HUDEP-2 (cell line): ENCODE measurements at regions not wholly inside any gene's neighbourhood (a gene's known extent, or its start where the extent isn't known, plus 50 kb on each side); places are given as distances from the start of the nearest gene placed in this dataset.
"Not testable (repeated sequence)": the region's sequence is repeated elsewhere in the genome, so short reads cannot be mapped to it uniquely, and the experiment has no call there.

Experiments
- DNase-seq, 76 experiments: peaks; one replicate each; lab custom pipeline; 2025; ENCODE audit not compliant: unreplicated experiment in 76 of 76; lab: John Stamatoyannopoulos, UW

DNA sequence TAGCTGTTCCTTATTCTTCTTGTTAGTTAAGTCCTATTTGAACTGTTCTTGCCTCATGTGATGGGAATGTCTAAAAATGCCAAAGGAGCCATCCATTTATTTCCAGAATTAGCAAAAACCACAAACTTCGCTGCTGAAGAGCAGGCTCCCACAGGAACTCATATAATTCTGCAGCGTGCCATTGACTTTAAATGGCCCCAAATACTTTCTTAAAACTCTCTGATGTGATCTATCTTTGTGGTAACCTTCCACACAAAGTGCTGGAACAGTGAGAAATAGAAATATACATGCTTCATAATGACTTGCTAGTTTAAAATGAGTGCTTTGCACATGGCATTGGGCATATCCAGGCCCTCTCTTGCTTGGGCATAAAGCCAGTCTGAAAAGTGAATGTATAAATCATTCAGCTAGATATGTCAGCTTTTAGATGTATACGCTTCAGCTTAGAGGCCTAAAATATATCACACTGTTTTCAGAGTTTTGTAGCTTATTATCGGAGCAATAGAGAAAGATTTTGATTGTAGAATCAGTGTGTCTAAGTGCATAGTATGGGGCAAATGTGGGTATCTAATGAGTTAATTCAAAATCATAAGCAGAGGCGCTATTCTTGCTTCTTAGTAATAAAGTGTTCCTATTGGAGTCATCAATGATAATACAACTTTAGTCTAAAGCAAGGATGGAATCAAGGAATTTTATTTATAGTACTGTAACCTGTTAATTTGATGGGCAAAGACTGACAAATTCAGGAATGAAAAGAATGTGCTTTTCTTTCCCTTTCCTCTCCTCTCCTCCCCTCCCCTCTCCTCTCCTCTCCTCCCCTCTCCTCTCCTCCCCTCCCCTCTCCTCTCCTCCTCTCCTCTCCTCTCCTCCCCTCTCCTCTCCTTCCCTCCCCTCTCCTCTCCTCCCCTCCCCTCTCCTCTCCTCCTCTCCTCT lies 392.2 kb upstream of the ZFP42 start:
- DNase-seq = no peak

DNA sequence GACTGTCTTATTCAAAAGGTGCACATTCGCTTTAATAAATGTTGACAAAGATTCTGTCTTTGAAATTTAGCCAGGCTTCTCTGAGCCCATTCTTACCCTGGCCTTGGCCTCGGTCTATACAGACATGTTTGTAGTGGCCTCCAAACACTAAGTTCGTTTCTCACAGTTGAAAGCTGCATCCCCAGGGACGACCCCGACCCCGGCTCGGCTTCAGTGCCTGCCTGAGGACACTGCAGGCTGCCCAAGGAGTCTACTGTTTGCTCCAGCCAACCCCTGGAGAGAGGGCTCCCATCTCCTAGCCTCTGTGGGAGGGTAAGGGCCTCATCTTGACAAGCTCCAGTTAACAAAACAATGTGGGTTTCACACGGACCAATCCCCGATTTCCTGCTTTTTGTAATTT lies 390.6 kb upstream of the ZFP42 start:
- no peak for DNase-seq

DNA sequence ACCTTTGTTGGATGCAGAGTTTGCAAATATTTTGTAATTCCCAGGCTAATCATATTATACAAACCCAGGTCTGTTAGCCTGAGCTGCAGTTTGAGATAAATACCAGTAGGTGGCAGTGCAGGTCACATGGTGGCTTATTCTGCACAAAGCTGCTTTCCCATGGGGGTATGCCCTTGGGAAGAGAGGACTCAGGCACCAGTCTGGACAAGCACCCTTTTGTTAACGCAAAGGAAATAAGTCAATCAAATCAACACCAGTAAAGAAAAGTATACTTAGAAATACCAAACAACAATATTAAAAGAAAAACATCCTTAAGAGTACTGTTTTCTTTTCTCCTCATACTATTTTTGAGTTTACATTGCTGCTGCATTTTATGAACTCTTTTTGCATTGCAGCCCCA lies 389.0 kb upstream of the ZFP42 start:
- peak in 16 of 76 experiments; percentile 0 to 39 (median 2) for DNase-seq

DNA sequence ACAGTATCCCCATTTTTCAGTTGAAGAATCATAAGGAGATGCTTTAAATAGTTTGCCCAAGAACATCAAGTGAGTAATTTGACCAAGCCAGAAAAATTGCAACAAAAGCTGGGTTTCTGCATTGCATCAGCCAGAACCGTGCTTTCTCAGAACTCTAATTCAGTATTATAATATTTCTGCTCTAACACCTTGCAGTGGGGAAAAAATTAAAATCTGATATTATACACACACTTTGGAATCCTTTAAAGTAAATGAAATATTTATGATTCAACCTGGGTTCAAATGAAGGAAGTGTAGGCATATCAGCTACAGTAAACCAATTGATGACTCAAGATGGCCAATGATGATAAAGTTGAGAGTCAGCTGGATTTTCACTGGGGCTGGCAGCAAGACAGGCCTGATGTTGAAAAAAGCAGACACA lies 387.6 kb upstream of the ZFP42 start:
- DNase-seq = no peak

DNA sequence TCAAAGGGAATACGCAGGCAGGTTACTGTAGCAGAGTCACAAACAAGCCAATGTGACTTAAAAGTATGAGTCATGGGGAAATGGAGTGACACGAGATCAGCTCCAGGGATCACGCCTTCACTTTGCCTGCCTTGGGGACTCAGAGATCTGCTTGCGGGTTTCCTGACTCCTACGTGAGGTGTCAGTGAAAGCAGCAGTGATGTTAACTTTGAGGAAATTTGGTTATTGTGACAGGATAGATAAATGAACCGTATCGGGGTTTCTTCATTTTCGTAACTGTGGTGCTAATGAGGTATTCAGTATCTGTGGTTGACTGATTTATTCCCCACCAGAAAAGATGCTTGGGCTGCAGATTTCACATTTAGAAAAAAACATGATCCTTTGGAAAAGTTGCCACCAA lies 383.3 kb upstream of the ZFP42 start:
- DNase-seq = peak in 1 of 76 experiments; percentile 1

DNA sequence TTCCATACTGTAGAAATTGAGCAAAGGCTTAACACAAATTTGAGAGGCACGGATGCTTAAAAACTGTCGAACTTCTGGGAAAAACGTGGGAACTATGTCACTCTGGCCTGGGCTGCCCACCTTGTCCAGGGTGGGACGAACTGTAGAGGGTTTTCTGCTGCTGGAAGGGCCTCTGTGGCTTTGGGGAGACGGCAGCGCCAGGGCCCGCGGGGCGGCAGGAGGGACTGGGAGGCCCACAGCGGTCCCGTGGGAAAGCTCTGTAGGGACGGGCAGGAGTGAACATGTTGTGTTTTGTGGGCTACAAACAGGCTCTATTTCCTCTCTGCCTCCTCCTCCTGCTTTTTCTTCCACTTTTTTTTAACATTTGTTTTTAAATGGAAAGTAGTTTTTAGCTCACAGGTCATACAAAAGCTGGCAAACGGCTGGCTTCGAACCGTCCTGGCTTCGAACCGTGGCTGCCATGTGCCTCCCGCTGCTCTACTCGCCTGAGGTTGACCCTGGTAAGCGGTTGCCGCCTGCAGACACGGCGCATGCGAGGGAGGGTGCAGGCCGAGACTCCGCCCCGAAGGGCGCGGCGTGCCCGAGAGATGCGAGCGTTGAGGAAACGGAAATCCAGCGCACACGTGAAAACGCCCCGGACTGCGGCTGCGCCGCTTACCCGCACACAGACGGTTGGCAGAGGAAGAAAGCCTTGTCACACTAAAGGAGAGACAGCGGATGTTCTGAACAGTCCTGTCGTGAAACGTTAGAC lies 382.3 kb upstream of the ZFP42 start:
- DNase-seq = no peak

DNA sequence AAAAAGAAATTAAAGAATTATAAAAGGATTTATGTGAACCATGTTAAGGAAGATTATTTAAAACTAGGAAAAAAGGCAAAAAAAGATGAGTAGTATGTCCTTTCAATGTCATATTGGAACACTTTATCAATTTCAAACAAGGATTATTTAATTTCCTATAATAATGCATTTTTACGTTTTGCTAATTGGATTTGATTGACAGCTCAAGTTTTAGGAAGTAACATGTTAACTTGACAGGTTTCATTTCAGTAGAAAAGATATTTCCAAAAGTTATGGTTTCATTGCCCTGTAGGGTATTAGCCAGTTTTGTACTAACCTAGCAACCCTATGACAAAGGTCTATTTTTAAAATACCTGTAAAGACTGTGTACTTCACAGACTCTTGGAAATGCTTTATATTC lies 379.6 kb upstream of the ZFP42 start:
- DNase-seq = no peak

DNA sequence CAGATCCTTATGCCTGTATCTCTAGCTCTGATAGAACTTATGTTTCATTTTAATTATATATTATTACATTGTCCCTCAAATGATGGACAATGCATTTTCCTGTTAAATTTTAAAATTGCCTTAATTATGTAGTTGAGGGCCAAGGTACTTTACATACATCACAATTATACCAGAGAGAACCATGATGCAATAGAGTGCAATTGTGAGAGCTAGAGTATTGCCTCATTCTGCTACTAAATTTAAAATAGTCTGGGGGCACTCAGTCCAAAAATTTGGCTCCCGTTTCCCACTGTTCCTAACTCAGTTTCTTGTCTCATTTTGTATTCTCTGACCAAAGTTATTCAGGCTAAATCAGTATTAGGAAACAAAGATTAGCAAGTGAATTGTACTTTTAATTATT lies 378.5 kb upstream of the ZFP42 start:
- no peak for DNase-seq

DNA sequence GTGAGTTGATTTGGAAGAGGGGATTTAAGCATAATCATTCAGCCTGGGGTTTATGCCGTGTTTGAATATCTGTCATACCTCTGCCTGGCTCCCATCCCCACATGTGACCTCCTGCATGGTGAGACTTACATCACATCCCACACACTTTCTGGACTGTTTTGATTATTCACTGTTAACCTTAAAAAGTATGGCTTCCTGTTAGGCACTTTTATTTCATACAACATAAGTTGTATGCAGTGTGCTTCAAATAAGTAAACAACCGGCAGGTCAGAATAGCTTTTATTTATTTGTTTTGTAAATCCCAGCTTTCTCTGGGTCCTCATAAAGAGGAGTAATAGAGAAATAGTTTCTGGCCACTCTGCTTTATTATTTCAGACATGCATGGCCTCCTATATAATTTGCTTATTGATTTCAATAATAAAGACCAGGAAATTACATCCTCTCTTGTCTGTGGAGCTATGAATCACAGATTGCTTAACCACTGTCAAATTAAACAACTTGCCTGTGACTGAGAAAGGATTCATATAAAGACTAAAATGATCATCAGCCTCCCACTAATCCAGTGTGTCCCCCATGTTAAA lies 376.8 kb upstream of the ZFP42 start:
- DNase-seq = no peak

DNA sequence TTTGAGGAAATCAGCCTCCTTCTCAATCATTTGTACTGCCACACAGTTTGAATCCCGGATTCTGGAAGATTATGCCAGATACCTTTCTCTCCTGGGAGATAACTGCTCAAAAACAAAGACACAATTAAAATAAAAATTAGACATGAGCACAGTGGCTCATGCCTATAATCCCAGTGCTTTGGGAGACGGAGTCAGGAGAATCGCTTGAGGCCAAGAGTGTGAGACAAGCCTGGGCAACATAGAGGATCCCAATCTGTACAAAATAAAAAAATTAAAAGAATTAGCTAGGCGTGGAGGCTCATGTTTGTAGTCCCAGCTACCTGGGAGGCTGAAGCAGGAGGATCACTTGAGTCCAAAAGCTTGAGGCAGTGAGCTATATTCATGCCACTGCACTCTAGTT lies 376.3 kb upstream of the ZFP42 start:
- no peak for DNase-seq

DNA sequence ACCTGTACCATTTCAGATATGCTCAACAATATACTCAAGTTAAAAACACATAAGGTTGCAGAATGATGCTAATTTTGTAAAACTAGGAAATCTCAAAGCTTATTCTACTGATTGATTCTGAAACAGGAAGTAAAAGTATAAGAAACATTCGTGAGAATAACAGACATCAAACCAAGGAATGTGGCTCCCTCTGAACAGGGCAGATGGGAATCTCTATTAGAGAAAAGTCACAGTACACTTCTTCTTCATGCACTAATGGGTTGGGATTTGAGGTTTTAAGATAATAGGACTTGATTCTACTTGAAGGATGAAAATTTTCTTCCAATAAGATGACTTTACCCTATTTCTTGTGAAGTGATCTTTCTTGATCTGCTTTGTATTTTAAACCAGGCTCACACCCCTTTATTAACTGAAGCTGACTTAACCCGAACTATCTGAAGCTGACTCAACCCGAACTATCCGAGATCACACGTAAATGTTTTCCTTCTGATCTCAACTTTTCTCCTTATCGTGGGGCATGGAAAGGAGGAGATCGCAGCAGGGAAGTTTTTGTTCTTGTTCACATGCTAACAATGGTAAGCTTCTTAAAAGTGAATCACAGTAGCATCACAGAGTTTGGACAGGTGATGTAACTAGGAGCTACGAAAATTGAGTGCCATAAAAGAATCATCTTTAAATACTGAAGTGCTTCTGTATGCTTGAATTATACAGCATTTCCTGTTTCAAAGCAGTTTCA lies 363.1 kb upstream of the ZFP42 start:
- DNase-seq = no peak

DNA sequence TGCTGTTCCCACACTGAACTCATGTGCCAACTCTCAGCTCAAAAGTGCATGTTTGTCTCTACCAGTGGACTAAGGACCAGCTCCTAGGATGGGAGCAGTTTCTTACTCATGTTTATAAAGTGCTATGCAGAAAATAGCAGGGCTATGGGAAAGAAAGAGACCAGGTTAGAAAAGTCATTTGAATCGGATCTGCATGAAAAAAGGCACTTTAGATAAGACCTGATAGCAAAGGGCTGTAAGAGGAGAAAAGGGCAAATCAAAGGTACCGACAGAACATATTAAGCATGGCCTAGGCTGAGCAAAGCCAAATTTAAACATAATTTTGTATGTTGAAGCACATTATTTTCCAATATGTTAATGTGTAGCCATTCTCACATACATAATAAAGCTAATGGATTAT lies 362.3 kb upstream of the ZFP42 start:
- no peak for DNase-seq

DNA sequence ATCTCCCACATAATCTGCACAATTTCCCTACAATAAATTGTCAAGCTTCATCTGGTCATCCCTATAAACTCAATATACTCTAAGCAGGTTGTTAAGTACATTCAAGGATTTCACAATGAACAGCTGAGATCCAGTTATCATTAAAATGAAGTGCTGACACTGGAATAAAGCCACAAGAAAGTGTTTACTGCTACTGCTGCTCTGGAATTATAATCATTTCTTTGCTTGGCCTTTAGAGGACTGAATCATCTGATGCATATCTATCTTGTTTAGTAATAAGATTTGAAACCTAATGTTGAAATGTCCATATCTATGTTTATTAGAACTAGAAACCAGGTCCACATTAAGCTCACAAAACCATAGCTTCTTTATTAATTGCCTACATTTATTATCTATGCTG lies 338.6 kb upstream of the ZFP42 start:
- DNase-seq = no peak

DNA sequence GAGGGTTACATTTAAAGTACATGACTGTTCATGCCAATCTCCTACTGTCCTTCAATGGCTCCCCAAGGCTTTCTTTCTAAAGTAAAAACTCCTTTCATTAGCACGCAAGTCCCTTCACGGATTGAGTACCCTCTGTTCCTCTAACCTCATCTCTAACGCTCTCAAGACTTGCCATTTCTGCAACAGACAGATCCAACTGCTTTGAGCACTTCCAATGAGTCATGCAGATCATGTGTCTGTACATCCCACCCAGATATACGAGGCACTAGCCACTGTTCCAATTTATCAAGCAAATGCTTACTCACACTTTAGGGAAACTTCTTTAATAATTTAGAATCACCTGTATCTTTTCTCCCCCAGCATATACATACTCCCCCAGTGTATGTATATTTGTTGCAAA lies 332.5 kb upstream of the ZFP42 start:
- DNase-seq = no peak

DNA sequence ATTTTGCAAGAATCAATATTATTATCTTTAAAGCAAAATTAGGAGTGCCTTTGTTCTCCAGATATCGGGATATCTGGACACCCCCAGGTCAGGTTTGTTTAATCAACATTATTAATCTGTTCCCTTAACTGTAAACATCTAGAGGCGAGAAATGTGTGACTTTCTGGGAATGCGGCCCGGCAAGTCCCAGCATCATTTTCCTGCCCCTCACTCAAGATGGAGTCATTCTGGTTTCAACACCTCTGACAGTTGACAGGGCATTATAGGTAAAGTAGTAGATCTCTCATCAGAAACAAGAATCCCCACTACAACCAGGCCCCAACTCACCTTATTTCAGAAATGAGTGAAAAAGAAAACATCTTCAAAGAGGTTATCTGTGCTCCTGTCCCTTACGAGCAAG lies 331.6 kb upstream of the ZFP42 start:
- DNase-seq = no peak

DNA sequence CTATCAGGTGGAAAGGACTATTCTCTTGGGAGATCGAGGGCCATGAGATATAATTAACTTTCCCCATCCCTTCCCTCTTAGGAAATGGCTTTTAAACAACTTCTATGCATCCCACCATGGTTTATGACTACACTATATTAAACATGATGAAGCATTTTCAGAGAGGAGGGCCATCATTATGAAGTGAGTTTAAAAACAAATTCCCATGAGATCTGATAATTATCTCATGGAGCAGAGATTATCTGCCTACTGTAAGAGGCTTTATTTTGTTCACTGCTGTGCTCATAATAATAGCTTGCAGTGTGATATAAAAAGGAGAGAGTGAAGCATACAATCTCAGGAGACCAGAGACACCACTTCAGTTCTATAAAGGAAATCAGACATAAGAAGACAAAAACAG lies 330.5 kb upstream of the ZFP42 start:
- DNase-seq = no peak

DNA sequence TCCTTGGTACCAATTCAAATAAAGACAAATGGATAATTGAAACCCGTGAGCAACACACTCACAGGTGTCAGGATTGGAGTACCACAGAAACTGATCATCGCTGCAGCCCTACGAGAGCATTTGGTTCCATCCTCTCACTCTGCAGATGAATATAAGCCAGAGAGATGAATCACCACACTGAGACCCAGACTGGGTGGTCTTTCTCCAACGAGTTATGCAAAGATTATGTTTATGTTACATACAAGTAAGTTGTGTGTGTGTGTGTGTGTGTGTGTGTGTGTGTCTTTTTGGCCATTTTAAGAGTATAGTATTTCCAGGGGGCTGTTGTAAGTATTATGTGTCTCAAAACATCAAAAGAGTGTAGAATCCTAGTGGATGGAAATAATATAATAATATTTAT lies 329.5 kb upstream of the ZFP42 start:
- no peak for DNase-seq

DNA sequence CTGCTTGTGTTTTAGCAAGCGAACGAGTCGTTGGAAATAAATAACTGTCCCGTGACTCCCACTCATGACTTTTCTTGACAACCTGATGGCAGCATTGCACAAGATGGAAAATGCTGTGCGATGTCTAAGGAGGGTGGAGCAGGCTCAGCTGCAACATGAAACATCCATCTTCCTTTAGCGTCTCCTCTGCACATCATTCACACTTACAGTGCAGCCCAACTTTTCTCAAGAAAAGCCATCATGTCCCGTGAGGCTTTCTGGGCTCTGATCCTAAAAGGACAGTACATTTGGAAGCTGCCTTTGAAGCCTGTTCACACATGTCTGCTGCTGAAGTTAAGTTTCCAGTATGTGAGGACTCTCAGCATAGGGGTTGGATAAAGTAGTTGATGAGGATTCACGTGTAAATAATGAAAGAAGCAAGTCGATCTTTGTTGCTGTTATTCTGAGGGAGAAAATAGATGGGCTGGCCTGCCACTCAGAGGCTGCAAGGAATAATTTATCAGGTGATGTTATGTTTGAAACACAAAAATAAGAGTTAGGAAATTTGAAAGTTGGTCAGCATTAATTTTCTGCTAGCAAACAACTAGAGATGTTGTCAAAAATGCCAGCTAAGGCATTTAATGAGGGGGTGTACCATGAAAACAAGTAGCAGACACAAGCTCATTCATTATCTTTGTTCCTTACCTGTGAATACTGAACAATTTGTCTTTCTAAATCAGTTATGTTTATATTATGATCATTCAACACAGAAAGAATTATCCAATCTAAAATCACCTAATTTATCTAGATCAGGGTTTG lies 328.7 kb upstream of the ZFP42 start:
- DNase-seq = no peak

DNA sequence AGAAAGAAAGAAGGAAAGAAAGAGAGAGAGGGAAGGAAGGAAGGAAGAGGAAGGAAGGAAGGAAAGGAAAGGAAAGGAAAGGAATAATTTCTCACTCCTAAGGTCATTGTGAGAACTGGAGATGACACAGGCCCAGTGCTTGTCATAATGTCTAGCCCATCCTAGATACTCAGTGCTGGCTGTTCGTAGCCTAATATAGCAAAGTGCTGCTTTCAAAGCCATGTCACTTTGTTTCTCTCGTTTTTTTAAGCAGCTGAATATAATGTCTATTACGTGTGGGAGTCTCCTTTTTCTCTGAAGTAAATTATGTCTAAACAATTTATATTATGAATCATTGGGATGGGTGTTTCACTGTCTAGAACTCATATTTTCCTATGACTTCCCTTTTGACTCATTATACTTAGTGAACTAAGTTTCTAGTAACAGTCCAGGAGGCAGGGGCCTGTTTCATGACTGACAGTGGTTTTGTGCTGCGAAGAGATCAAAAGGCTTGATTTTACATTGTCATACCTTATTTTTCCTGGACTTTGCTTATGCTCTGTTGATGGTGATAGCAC lies 327.0 kb upstream of the ZFP42 start:
- DNase-seq = no peak

DNA sequence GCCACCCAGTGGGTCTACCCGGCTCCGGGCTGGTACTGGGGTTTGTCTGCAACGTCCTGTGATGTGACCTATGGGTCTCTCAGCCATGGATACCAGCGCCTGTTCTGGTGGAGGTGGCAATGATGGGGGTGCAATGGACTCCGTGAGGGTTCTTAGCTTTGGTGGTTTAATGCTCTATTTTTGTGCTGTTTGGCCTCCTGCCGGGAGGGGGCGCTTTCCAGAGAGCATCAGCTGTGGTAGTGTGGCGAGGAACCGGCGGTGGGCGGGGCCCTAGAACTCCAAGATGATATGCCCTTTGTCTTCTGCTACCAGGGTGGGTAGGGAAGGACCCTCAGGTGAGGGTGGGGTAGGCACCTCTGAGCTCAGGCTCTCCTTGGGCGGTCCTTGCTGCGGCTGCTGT lies 324.1 kb upstream of the ZFP42 start:
- not testable (repeated sequence) for DNase-seq
